ENCODE measurements at regions not wholly inside any gene's neighbourhood (a gene's known extent, or its start where the extent isn't known, plus 50 kb on each side); places are given as distances from the start of the nearest gene placed in this dataset.

GRCh38 chr5:51203598-51203997 lies 179.7 kb upstream of the ISL1 start:
- DNase-seq, result no peak
- Histone ChIP-seq H3K27me3 (ENCODE audit: insufficient read depth, low read length) (no peaks in the 10 kb centered on the region), H3K23ac (ENCODE audit: low read length) (no peak overlapping the region), H2BK120ac (ENCODE audit: insufficient read depth, low read length, poor library complexity) (no peak overlapping the region), H4K12ac (ENCODE audit: low read depth, low read length) (no peak overlapping the region), H3K79me2 (ENCODE audit: control insufficient read depth, insufficient read depth, low read length, poor library complexity) (no peaks in the 10 kb centered on the region), H2AK5ac (ENCODE audit: low read length) (no peak overlapping the region), H3K14ac (ENCODE audit: low read length) (no peak overlapping the region), H3K4me1 (ENCODE audit: control insufficient read depth in 1 of 2, insufficient read depth in 2 of 2, low read length in 2 of 2) (no peaks in the 10 kb centered on the region), H3K27ac (ENCODE audit: low read depth, low read length) (no peak overlapping the region), H3K18ac (ENCODE audit: low read length) (no peak overlapping the region), H3K4me2 (ENCODE audit: low read length) (no peak overlapping the region), H4K91ac (ENCODE audit: low read depth, low read length) (no peak overlapping the region), H4K8ac (ENCODE audit: low read depth, low read length) (no peak overlapping the region), H2BK5ac (ENCODE audit: low read depth, low read length, poor library complexity) (no peak overlapping the region), H3K9ac (ENCODE audit: low read length) (no peak overlapping the region), H3K79me1 (ENCODE audit: low read length) (no peaks in the 10 kb centered on the region), H3K4ac (ENCODE audit: low read depth, low read length) (no peak overlapping the region), H2AFZ (ENCODE audit: insufficient read depth, low read length, poor library complexity) (no peak overlapping the region), H3K4me3 (ENCODE audit: low read depth, low read length) (no peak overlapping the region), H3K9me3 (ENCODE audit: insufficient read depth, low read depth, low read length) (no peaks in the 10 kb centered on the region), H3K36me3 (ENCODE audit: control insufficient read depth in 1 of 2, insufficient read depth in 2 of 2, low read length in 2 of 2) (no peaks in the 10 kb centered on the region), H2BK12ac (ENCODE audit: low read length) (no peak overlapping the region)
- WGBS (ENCODE audit: extremely low coverage, insufficient coverage, insufficient read length), result no CpG with 5 or more reads among the region's 1 CpG

GRCh38 chr5:51208296-51208695 lies 175.0 kb upstream of the ISL1 start:
- Histone ChIP-seq H3K4ac (ENCODE audit: low read depth, low read length) (no peak overlapping the region), H3K9ac (ENCODE audit: low read length) (no peak overlapping the region), H2AK5ac (ENCODE audit: low read length) (no peak overlapping the region), H3K9me3 (ENCODE audit: insufficient read depth, low read depth, low read length) (no peaks in the 10 kb centered on the region), H3K18ac (ENCODE audit: low read length) (no peak overlapping the region), H4K12ac (ENCODE audit: low read depth, low read length) (no peak overlapping the region), H3K27me3 (ENCODE audit: insufficient read depth, low read length) (no peaks in the 10 kb centered on the region), H3K23ac (ENCODE audit: low read length) (no peak overlapping the region), H3K79me1 (ENCODE audit: low read length) (no peaks in the 10 kb centered on the region), H4K91ac (ENCODE audit: low read depth, low read length) (no peak overlapping the region), H2AFZ (ENCODE audit: insufficient read depth, low read length, poor library complexity) (no peak overlapping the region), H3K79me2 (ENCODE audit: control insufficient read depth, insufficient read depth, low read length, poor library complexity) (no peaks in the 10 kb centered on the region), H3K4me2 (ENCODE audit: low read length) (no peak overlapping the region), H3K27ac (ENCODE audit: low read depth, low read length) (no peak overlapping the region), H3K14ac (ENCODE audit: low read length) (no peak overlapping the region), H2BK12ac (ENCODE audit: low read length) (no peak overlapping the region), H3K4me1 (ENCODE audit: control insufficient read depth in 1 of 2, insufficient read depth in 2 of 2, low read length in 2 of 2) (no peaks in the 10 kb centered on the region), H3K36me3 (ENCODE audit: control insufficient read depth in 1 of 2, insufficient read depth in 2 of 2, low read length in 2 of 2) (no peaks in the 10 kb centered on the region), H3K4me3 (ENCODE audit: low read depth, low read length) (no peak overlapping the region), H2BK5ac (ENCODE audit: low read depth, low read length, poor library complexity) (no peak overlapping the region), H2BK120ac (ENCODE audit: insufficient read depth, low read length, poor library complexity) (no peak overlapping the region), H4K8ac (ENCODE audit: low read depth, low read length) (no peak overlapping the region)
- WGBS (ENCODE audit: extremely low coverage, insufficient coverage, insufficient read length), result no CpG with 5 or more reads among the region's 3 CpGs
- DNase-seq, result no peak

- peaks cover 2 to 5% of the 10 kb centered on the region in 2 experiments for H3K4me1 ChIP-seq (ENCODE audit: control insufficient read depth in 1 of 2, insufficient read depth in 2 of 2, low read length in 2 of 2)
- H3K18ac ChIP-seq (ENCODE audit: low read length), result no peak overlapping the region
- no peaks in the 10 kb centered on the region for H3K9me3 ChIP-seq (ENCODE audit: insufficient read depth, low read depth, low read length)
- no peak overlapping the region for H4K12ac ChIP-seq (ENCODE audit: low read depth, low read length)
- H2BK120ac ChIP-seq (ENCODE audit: insufficient read depth, low read length, poor library complexity), result no peak overlapping the region
- no peak overlapping the region for H2BK5ac ChIP-seq (ENCODE audit: low read depth, low read length, poor library complexity)
- no peak overlapping the region for H3K4ac ChIP-seq (ENCODE audit: low read depth, low read length)
- H3K4me2 ChIP-seq (ENCODE audit: low read length), result no peak overlapping the region
- H2AFZ ChIP-seq (ENCODE audit: insufficient read depth, low read length, poor library complexity), result no peak overlapping the region
- no peak overlapping the region for H2BK12ac ChIP-seq (ENCODE audit: low read length)
- no peak for DNase-seq
- H3K14ac ChIP-seq (ENCODE audit: low read length), result no peak overlapping the region
- no peak overlapping the region for H4K91ac ChIP-seq (ENCODE audit: low read depth, low read length)
- H3K79me1 ChIP-seq (ENCODE audit: low read length), result no peaks in the 10 kb centered on the region
- H3K36me3 ChIP-seq (ENCODE audit: control insufficient read depth in 1 of 2, insufficient read depth in 2 of 2, low read length in 2 of 2), result no peaks in the 10 kb centered on the region
- no peak overlapping the region for H3K4me3 ChIP-seq (ENCODE audit: low read depth, low read length)
- no peak overlapping the region for H3K23ac ChIP-seq (ENCODE audit: low read length)
- no peak overlapping the region for H3K9ac ChIP-seq (ENCODE audit: low read length)
- H3K79me2 ChIP-seq (ENCODE audit: control insufficient read depth, insufficient read depth, low read length, poor library complexity), result no peaks in the 10 kb centered on the region
- no CpG with 5 or more reads among the region's 1 CpG for WGBS (ENCODE audit: extremely low coverage, insufficient coverage, insufficient read length)
- H2AK5ac ChIP-seq (ENCODE audit: low read length), result no peak overlapping the region
- no peak overlapping the region for H3K27ac ChIP-seq (ENCODE audit: low read depth, low read length)
- H3K27me3 ChIP-seq (ENCODE audit: insufficient read depth, low read length), result no peaks in the 10 kb centered on the region
- no peak overlapping the region for H4K8ac ChIP-seq (ENCODE audit: low read depth, low read length)
These were observed 168.5 kb upstream of the ISL1 start for GRCh38 chr5:51214746-51215145.

GRCh38 chr5:51225789-51226742 lies 157.2 kb upstream of the ISL1 start:
- no CpG with 5 or more reads among the region's 4 CpGs for WGBS (ENCODE audit: extremely low coverage, insufficient coverage, insufficient read length)
- Histone ChIP-seq H3K4me2 (ENCODE audit: low read length) (peak overlapping the region; percentile 1), H3K9ac (ENCODE audit: low read length) (no peak overlapping the region), H4K12ac (ENCODE audit: low read depth, low read length) (no peak overlapping the region), H4K8ac (ENCODE audit: low read depth, low read length) (peak overlapping the region; percentile 63), H2AFZ (ENCODE audit: insufficient read depth, low read length, poor library complexity) (no peak overlapping the region), H3K36me3 (ENCODE audit: control insufficient read depth in 1 of 2, insufficient read depth in 2 of 2, low read length in 2 of 2) (no peaks in the 10 kb centered on the region), H2AK5ac (ENCODE audit: low read length) (no peak overlapping the region), H3K4me1 (ENCODE audit: control insufficient read depth in 1 of 2, insufficient read depth in 2 of 2, low read length in 2 of 2) (peaks cover 3 to 9% of the 10 kb centered on the region in 2 experiments), H2BK5ac (ENCODE audit: low read depth, low read length, poor library complexity) (peak overlapping the region; percentile 75), H3K27ac (ENCODE audit: low read depth, low read length) (peak overlapping the region; percentile 94), H3K23ac (ENCODE audit: low read length) (no peak overlapping the region), H3K14ac (ENCODE audit: low read length) (peak overlapping the region; percentile 78), H3K4me3 (ENCODE audit: low read depth, low read length) (no peak overlapping the region), H3K4ac (ENCODE audit: low read depth, low read length) (peak overlapping the region; percentile 35), H2BK120ac (ENCODE audit: insufficient read depth, low read length, poor library complexity) (peak overlapping the region; percentile 86), H4K91ac (ENCODE audit: low read depth, low read length) (peak overlapping the region; percentile 83), H3K18ac (ENCODE audit: low read length) (peak overlapping the region; percentile 7), H3K79me2 (ENCODE audit: control insufficient read depth, insufficient read depth, low read length, poor library complexity) (no peaks in the 10 kb centered on the region), H3K27me3 (ENCODE audit: insufficient read depth, low read length) (no peaks in the 10 kb centered on the region), H3K79me1 (ENCODE audit: low read length) (peaks cover 3% of the 10 kb centered on the region), H2BK12ac (ENCODE audit: low read length) (peak overlapping the region; percentile 92), H3K9me3 (ENCODE audit: insufficient read depth, low read depth, low read length) (no peaks in the 10 kb centered on the region)
- DNase-seq, result peak; percentile 3 to 14
